ENCODE measurements at regions not wholly inside any gene's neighbourhood (a gene's known extent, or its start where the extent isn't known, plus 50 kb on each side); places are given as distances from the start of the nearest gene placed in this dataset.

DNA sequence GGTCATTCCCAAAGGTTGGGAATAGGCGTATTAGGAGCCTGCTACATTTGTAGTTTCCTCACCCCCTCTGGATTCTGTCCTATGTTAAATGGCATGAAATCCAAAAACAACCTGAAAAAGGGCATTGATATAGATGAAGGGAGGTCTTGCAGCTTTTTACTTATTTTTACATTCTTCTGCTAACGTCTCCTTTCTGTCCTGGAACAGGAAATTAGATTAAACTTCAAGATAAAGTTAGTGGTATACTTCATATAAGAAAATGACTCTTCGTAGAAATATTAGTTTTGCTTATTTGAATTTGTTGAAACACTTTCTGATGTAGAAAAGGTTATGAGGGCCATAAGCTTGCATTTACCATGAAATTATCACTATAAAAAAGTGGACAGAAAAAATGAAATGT, 694.5 kb downstream of the ADCYAP1 start:
- TF ChIP-seq, protein P1, sequence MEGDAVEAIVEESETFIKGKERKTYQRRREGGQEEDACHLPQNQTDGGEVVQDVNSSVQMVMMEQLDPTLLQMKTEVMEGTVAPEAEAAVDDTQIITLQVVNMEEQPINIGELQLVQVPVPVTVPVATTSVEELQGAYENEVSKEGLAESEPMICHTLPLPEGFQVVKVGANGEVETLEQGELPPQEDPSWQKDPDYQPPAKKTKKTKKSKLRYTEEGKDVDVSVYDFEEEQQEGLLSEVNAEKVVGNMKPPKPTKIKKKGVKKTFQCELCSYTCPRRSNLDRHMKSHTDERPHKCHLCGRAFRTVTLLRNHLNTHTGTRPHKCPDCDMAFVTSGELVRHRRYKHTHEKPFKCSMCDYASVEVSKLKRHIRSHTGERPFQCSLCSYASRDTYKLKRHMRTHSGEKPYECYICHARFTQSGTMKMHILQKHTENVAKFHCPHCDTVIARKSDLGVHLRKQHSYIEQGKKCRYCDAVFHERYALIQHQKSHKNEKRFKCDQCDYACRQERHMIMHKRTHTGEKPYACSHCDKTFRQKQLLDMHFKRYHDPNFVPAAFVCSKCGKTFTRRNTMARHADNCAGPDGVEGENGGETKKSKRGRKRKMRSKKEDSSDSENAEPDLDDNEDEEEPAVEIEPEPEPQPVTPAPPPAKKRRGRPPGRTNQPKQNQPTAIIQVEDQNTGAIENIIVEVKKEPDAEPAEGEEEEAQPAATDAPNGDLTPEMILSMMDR (IDR thresholded peaks at IDR 0.05; ENCODE audit: unreplicated experiment), result no peak
- no peaks in the 10 kb centered on the region for H3K9me3 Mint-ChIP-seq (ENCODE audit: unreplicated experiment)
- no peak for DNase-seq (ENCODE audit: low spot score)
- no peak overlapping the region for H3K4me3 Mint-ChIP-seq (ENCODE audit: unreplicated experiment)
- no peak overlapping the region for H3K27ac Mint-ChIP-seq (ENCODE audit: unreplicated experiment)
- H3K27me3 Mint-ChIP-seq (ENCODE audit: unreplicated experiment), result no peaks in the 10 kb centered on the region
- H3K36me3 Mint-ChIP-seq (ENCODE audit: low read depth, unreplicated experiment), result no peaks in the 10 kb centered on the region
- no peaks in the 10 kb centered on the region for H3K4me1 Mint-ChIP-seq (ENCODE audit: unreplicated experiment)

DNA sequence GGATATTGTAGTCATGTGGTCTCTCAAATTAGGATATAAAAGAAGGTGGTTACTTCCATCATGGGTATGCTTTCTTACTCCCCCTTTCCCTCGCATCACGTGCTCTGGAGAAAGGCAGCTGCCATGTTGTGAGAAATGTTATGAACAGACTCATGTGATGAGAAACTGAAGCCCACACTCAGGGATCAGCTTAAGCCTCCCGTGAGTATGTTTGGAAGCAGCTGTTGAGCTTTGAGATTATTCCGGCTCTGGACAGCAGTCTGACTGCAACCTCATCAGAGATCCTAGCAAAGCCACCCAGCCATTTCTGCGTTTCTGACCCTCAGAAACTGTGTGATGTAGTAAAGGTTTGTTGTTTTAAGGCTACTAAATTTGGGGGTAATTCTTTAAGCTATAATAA, 700.1 kb downstream of the ADCYAP1 start:
- Mint-ChIP-seq H3K36me3 (ENCODE audit: low read depth, unreplicated experiment) (no peaks in the 10 kb centered on the region), H3K4me1 (ENCODE audit: unreplicated experiment) (peaks cover 14% of the 10 kb centered on the region), H3K4me3 (ENCODE audit: unreplicated experiment) (no peak overlapping the region), H3K27me3 (ENCODE audit: unreplicated experiment) (no peaks in the 10 kb centered on the region), H3K9me3 (ENCODE audit: unreplicated experiment) (no peaks in the 10 kb centered on the region), H3K27ac (ENCODE audit: unreplicated experiment) (no peak overlapping the region)
- TF ChIP-seq, protein P1 (IDR thresholded peaks at IDR 0.05; ENCODE audit: unreplicated experiment), result no peak
- DNase-seq (ENCODE audit: low spot score), result no peak

DNA sequence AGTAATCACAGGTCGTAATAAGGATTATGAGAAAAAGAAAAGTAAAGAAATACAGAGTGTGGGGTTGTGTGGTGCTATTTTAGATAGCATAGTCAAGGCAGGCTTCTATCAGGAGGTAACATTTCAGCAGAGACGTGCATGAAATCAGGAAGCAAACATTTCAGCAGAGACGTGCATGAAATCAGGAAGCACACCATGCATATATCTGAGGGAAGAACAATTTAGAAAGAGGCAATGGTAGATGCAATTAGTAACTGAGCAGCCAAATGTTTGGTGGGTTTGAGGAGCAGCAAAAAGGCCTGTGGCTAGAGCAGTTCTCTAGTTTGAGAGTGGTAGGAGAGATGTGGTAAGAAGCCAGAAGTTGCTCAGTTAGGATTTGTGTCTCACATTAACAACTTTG, 713.7 kb downstream of the ADCYAP1 start:
- H3K27ac Mint-ChIP-seq (ENCODE audit: unreplicated experiment), result no peak overlapping the region
- DNase-seq (ENCODE audit: low spot score), result no peak
- no peak overlapping the region for H3K4me3 Mint-ChIP-seq (ENCODE audit: unreplicated experiment)
- no peaks in the 10 kb centered on the region for H3K36me3 Mint-ChIP-seq (ENCODE audit: low read depth, unreplicated experiment)
- no peaks in the 10 kb centered on the region for H3K27me3 Mint-ChIP-seq (ENCODE audit: unreplicated experiment)
- H3K4me1 Mint-ChIP-seq (ENCODE audit: unreplicated experiment), result peaks cover 7% of the 10 kb centered on the region
- TF ChIP-seq, protein P1 (IDR thresholded peaks at IDR 0.05; ENCODE audit: unreplicated experiment), result no peak
- no peaks in the 10 kb centered on the region for H3K9me3 Mint-ChIP-seq (ENCODE audit: unreplicated experiment)

DNA sequence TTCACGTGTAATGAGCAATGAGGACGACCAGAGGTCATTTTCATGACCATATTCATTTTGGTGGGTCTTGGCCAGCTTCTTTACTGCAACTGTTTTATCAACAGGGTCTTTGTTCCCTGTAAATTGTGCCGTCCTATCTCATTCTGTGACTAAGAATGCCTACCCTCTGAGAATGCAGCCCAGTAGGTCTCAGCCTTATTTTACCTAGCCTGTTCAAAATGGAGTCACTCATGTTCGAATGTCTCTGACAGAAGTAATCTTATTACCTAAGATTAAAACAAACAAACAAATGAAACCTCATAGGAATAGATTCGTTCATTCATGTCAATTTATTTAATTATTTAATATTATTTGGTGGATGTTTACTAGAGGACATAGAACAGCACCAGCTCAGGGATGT, 714.8 kb downstream of the ADCYAP1 start:
- no peaks in the 10 kb centered on the region for H3K36me3 Mint-ChIP-seq (ENCODE audit: low read depth, unreplicated experiment)
- no peak for DNase-seq (ENCODE audit: low spot score)
- no peaks in the 10 kb centered on the region for H3K27me3 Mint-ChIP-seq (ENCODE audit: unreplicated experiment)
- H3K9me3 Mint-ChIP-seq (ENCODE audit: unreplicated experiment), result no peaks in the 10 kb centered on the region
- H3K27ac Mint-ChIP-seq (ENCODE audit: unreplicated experiment), result no peak overlapping the region
- no peak overlapping the region for H3K4me3 Mint-ChIP-seq (ENCODE audit: unreplicated experiment)
- TF ChIP-seq, protein P1 (IDR thresholded peaks at IDR 0.05; ENCODE audit: unreplicated experiment), result no peak
- H3K4me1 Mint-ChIP-seq (ENCODE audit: unreplicated experiment), result peaks cover 4% of the 10 kb centered on the region

DNA sequence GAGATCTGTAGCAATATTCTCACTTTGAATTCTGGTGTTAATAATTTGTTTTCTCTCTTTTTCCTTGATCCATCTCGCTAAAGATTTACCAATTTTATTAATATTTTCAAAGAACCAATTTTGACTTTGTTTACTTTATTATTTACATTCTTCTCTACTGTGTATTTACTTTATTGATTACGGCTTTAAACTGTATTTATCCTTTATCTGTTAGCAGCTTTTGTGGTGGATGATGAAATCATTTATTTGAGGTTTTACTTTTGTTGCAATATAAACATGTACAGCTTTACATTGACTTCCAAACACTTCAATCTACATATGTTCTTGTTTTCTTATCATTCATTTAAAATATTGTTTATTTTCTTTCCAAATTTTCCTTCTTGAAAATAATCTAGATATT, 719.9 kb downstream of the ADCYAP1 start:
- Mint-ChIP-seq H3K4me3 (ENCODE audit: unreplicated experiment) (no peak overlapping the region), H3K9me3 (ENCODE audit: unreplicated experiment) (no peaks in the 10 kb centered on the region), H3K36me3 (ENCODE audit: low read depth, unreplicated experiment) (no peaks in the 10 kb centered on the region), H3K27ac (ENCODE audit: unreplicated experiment) (no peak overlapping the region), H3K27me3 (ENCODE audit: unreplicated experiment) (no peaks in the 10 kb centered on the region), H3K4me1 (ENCODE audit: unreplicated experiment) (no peaks in the 10 kb centered on the region)
- DNase-seq (ENCODE audit: low spot score), result no peak
- TF ChIP-seq, protein P1 (IDR thresholded peaks at IDR 0.05; ENCODE audit: unreplicated experiment), result no peak
